ENCODE measurements at regions not wholly inside any gene's neighbourhood (a gene's known extent, or its start where the extent isn't known, plus 50 kb on each side); places are given as distances from the start of the nearest gene placed in this dataset.

GRCh38 chr5:60516688-60517087, 183.3 kb downstream of the DEPDC1B start:
- Histone ChIP-seq H3K27ac (ENCODE audit: low read length) (no peak overlapping the region), H3K9me3 (ENCODE audit: control insufficient read depth in 1 of 2, low read length in 2 of 2) (no peaks in the 10 kb centered on the region)

GRCh38 chr5:60514152-60514551, 185.8 kb downstream of the DEPDC1B start:
- peak overlapping the region; percentile 19 for H3K27ac ChIP-seq (ENCODE audit: low read length)
- H3K9me3 ChIP-seq (ENCODE audit: control insufficient read depth in 1 of 2, low read length in 2 of 2): no peaks in the 10 kb centered on the region
- H3K36me3 ChIP-seq (ENCODE audit: control insufficient read depth in 1 of 2, insufficient read depth in 2 of 2, low read length in 2 of 2): no peaks in the 10 kb centered on the region
- H3K4me3 ChIP-seq (ENCODE audit: low read depth in 1 of 2, low read length in 2 of 2): no peak overlapping the region
- peaks cover 0 to 14% of the 10 kb centered on the region in 2 donors for H3K4me1 ChIP-seq (ENCODE audit: control insufficient read depth in 1 of 2, insufficient read depth in 2 of 2, low read length in 2 of 2)
- no peaks in the 10 kb centered on the region for H3K27me3 ChIP-seq (ENCODE audit: low read depth, low read length)

More at GRCh38 chr5:60516688-60517087, 183.3 kb downstream of the DEPDC1B start:
- H3K4me1 ChIP-seq (ENCODE audit: control insufficient read depth in 1 of 2, insufficient read depth in 2 of 2, low read length in 2 of 2): peaks cover 5 to 22% of the 10 kb centered on the region in 2 donors
- no peaks in the 10 kb centered on the region for H3K27me3 ChIP-seq (ENCODE audit: low read depth, low read length)
- no peak overlapping the region for H3K4me3 ChIP-seq (ENCODE audit: low read depth in 1 of 2, low read length in 2 of 2)
- no peaks in the 10 kb centered on the region for H3K36me3 ChIP-seq (ENCODE audit: control insufficient read depth in 1 of 2, insufficient read depth in 2 of 2, low read length in 2 of 2)

- Histone ChIP-seq H3K4me3 (ENCODE audit: low read depth in 1 of 2, low read length in 2 of 2) (no peak overlapping the region), H3K27me3 (ENCODE audit: low read depth, low read length) (no peaks in the 10 kb centered on the region), H3K27ac (ENCODE audit: low read length) (no peak overlapping the region), H3K36me3 (ENCODE audit: control insufficient read depth in 1 of 2, insufficient read depth in 2 of 2, low read length in 2 of 2) (no peaks in the 10 kb centered on the region), H3K4me1 (ENCODE audit: control insufficient read depth in 1 of 2, insufficient read depth in 2 of 2, low read length in 2 of 2) (peaks cover 0 to 5% of the 10 kb centered on the region in 2 donors), H3K9me3 (ENCODE audit: control insufficient read depth in 1 of 2, low read length in 2 of 2) (no peaks in the 10 kb centered on the region)
Measured at GRCh38 chr5:60512117-60512516, 187.8 kb downstream of the DEPDC1B start.

GRCh38 chr5:60510663-60511062, 189.3 kb downstream of the DEPDC1B start:
- Histone ChIP-seq H3K4me1 (ENCODE audit: control insufficient read depth in 1 of 2, insufficient read depth in 2 of 2, low read length in 2 of 2) (peaks cover 0 to 5% of the 10 kb centered on the region in 2 donors), H3K4me3 (ENCODE audit: low read depth in 1 of 2, low read length in 2 of 2) (no peak overlapping the region), H3K36me3 (ENCODE audit: control insufficient read depth in 1 of 2, insufficient read depth in 2 of 2, low read length in 2 of 2) (no peaks in the 10 kb centered on the region), H3K27ac (ENCODE audit: low read length) (no peak overlapping the region), H3K27me3 (ENCODE audit: low read depth, low read length) (no peaks in the 10 kb centered on the region), H3K9me3 (ENCODE audit: control insufficient read depth in 1 of 2, low read length in 2 of 2) (no peaks in the 10 kb centered on the region)

- no peaks in the 10 kb centered on the region for H3K36me3 ChIP-seq (ENCODE audit: control insufficient read depth in 1 of 2, insufficient read depth in 2 of 2, low read length in 2 of 2)
- no peaks in the 10 kb centered on the region for H3K27me3 ChIP-seq (ENCODE audit: low read depth, low read length)
- no peaks in the 10 kb centered on the region for H3K9me3 ChIP-seq (ENCODE audit: control insufficient read depth in 1 of 2, low read length in 2 of 2)
- H3K27ac ChIP-seq (ENCODE audit: low read length): peak overlapping the region; percentile 25
- no peak overlapping the region for H3K4me3 ChIP-seq (ENCODE audit: low read depth in 1 of 2, low read length in 2 of 2)
- peaks cover 0 to 5% of the 10 kb centered on the region in 2 donors for H3K4me1 ChIP-seq (ENCODE audit: control insufficient read depth in 1 of 2, insufficient read depth in 2 of 2, low read length in 2 of 2)
Measured at GRCh38 chr5:60510049-60510448, 189.9 kb downstream of the DEPDC1B start.

DNA sequence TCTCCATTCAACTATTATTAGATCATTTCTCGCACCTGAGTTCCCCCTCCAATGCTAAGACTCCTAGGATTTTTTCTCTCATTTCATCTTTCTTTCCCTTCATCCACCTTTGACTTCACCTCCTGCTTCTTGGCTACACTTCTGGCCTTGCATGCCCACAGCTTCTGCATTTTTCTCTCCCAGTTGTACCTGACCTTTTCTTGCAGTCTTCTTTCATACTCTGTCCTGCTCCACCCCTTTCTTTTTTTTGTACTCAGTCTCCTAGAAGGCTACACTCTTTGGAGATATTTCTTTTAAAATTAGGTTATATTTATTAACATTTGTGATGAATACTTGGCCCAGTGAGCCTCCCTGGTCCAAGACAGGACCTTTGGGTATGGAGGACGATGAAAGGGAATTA, 190.4 kb downstream of the DEPDC1B start:
- H3K27ac ChIP-seq (ENCODE audit: low read length): peak overlapping the region; percentile 25
- peaks cover 0 to 5% of the 10 kb centered on the region in 2 donors for H3K4me1 ChIP-seq (ENCODE audit: control insufficient read depth in 1 of 2, insufficient read depth in 2 of 2, low read length in 2 of 2)
- no peak overlapping the region for H3K4me3 ChIP-seq (ENCODE audit: low read depth in 1 of 2, low read length in 2 of 2)
- H3K36me3 ChIP-seq (ENCODE audit: control insufficient read depth in 1 of 2, insufficient read depth in 2 of 2, low read length in 2 of 2): no peaks in the 10 kb centered on the region
- H3K9me3 ChIP-seq (ENCODE audit: control insufficient read depth in 1 of 2, low read length in 2 of 2): no peaks in the 10 kb centered on the region
- H3K27me3 ChIP-seq (ENCODE audit: low read depth, low read length): no peaks in the 10 kb centered on the region

DNA sequence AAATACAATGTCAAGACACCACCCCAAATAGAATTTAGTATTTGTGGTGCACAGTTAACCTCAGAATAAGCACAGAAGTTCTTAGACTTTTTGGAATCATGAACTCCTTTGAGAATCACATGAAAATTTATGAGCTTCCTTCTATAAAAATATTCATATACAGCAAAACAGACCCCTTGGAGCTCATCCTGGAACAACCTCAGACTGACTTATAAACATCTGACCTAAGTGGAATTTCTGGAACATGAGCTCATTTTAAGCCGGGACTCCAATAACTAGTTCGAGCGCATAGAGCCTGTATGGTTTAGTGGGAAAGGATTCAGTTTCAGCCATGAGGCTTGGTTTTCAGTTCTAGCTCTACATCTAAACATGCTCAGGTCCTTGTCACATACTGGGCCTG, 192.3 kb downstream of the DEPDC1B start:
- Histone ChIP-seq H3K4me1 (ENCODE audit: control insufficient read depth in 1 of 2, insufficient read depth in 2 of 2, low read length in 2 of 2) (peaks cover 0 to 5% of the 10 kb centered on the region in 2 donors), H3K4me3 (ENCODE audit: low read depth in 1 of 2, low read length in 2 of 2) (no peak overlapping the region), H3K36me3 (ENCODE audit: control insufficient read depth in 1 of 2, insufficient read depth in 2 of 2, low read length in 2 of 2) (no peaks in the 10 kb centered on the region), H3K9me3 (ENCODE audit: control insufficient read depth in 1 of 2, low read length in 2 of 2) (no peaks in the 10 kb centered on the region), H3K27me3 (ENCODE audit: low read depth, low read length) (no peaks in the 10 kb centered on the region), H3K27ac (ENCODE audit: low read length) (peak overlapping the region; percentile 65)

GRCh38 chr5:60505373-60506171, 194.4 kb downstream of the DEPDC1B start:
- Histone ChIP-seq H3K4me3 (ENCODE audit: low read depth in 1 of 2, low read length in 2 of 2) (no peak overlapping the region), H3K27ac (ENCODE audit: low read length) (peak overlapping the region; percentile 2), H3K4me1 (ENCODE audit: control insufficient read depth in 1 of 2, insufficient read depth in 2 of 2, low read length in 2 of 2) (peaks cover 0 to 5% of the 10 kb centered on the region in 2 donors), H3K27me3 (ENCODE audit: low read depth, low read length) (no peaks in the 10 kb centered on the region), H3K9me3 (ENCODE audit: control insufficient read depth in 1 of 2, low read length in 2 of 2) (no peaks in the 10 kb centered on the region), H3K36me3 (ENCODE audit: control insufficient read depth in 1 of 2, insufficient read depth in 2 of 2, low read length in 2 of 2) (no peaks in the 10 kb centered on the region)

DNA sequence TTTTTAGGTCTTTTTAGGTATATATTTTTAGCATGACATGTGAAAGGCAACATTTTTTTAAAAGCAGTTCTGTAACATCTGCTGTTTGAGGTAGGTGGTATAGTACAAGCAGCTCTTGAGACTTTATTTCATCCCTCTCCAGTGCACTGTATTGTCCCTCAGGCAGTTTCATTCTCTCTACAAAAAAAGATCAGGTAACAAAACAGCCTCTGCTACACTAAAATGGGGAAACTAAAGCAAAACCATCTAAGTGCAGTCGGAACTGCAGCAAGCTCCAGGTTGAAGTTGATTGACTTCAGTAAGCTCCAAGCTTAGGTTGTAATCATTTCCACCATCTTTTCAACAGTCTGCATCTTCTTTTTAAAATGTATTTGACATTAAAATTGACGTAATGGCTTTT, 195.6 kb downstream of the DEPDC1B start:
- no peaks in the 10 kb centered on the region for H3K27me3 ChIP-seq (ENCODE audit: low read depth, low read length)
- H3K4me1 ChIP-seq (ENCODE audit: control insufficient read depth in 1 of 2, insufficient read depth in 2 of 2, low read length in 2 of 2): peaks cover 0 to under 1% of the 10 kb centered on the region in 2 donors
- no peaks in the 10 kb centered on the region for H3K9me3 ChIP-seq (ENCODE audit: control insufficient read depth in 1 of 2, low read length in 2 of 2)
- H3K4me3 ChIP-seq (ENCODE audit: low read depth in 1 of 2, low read length in 2 of 2): no peak overlapping the region
- no peaks in the 10 kb centered on the region for H3K36me3 ChIP-seq (ENCODE audit: control insufficient read depth in 1 of 2, insufficient read depth in 2 of 2, low read length in 2 of 2)
- no peak overlapping the region for H3K27ac ChIP-seq (ENCODE audit: low read length)

GRCh38 chr5:60503771-60504170, 196.2 kb downstream of the DEPDC1B start:
- Histone ChIP-seq H3K4me3 (ENCODE audit: low read depth in 1 of 2, low read length in 2 of 2) (no peak overlapping the region), H3K27me3 (ENCODE audit: low read depth, low read length) (no peaks in the 10 kb centered on the region), H3K9me3 (ENCODE audit: control insufficient read depth in 1 of 2, low read length in 2 of 2) (no peaks in the 10 kb centered on the region), H3K4me1 (ENCODE audit: control insufficient read depth in 1 of 2, insufficient read depth in 2 of 2, low read length in 2 of 2) (peaks cover 0 to 6% of the 10 kb centered on the region in 2 donors), H3K27ac (ENCODE audit: low read length) (no peak overlapping the region), H3K36me3 (ENCODE audit: control insufficient read depth in 1 of 2, insufficient read depth in 2 of 2, low read length in 2 of 2) (no peaks in the 10 kb centered on the region)

GRCh38 chr5:60497706-60498500, 202.1 kb downstream of the DEPDC1B start:
- Histone ChIP-seq H3K9me3 (ENCODE audit: control insufficient read depth in 1 of 2, low read length in 2 of 2) (no peaks in the 10 kb centered on the region), H3K27ac (ENCODE audit: low read length) (no peak overlapping the region), H3K4me1 (ENCODE audit: control insufficient read depth in 1 of 2, insufficient read depth in 2 of 2, low read length in 2 of 2) (peaks cover 0 to 7% of the 10 kb centered on the region in 2 donors), H3K4me3 (ENCODE audit: low read depth in 1 of 2, low read length in 2 of 2) (no peak overlapping the region), H3K36me3 (ENCODE audit: control insufficient read depth in 1 of 2, insufficient read depth in 2 of 2, low read length in 2 of 2) (no peaks in the 10 kb centered on the region), H3K27me3 (ENCODE audit: low read depth, low read length) (no peaks in the 10 kb centered on the region)

All from muscle layer of duodenum (tissue), 2 donors.